HG03039 (cell line): ENCODE measurements at regions not wholly inside any gene's neighbourhood (a gene's known extent, or its start where the extent isn't known, plus 50 kb on each side); places are given as distances from the start of the nearest gene placed in this dataset.
"Not testable (repeated sequence)": the region's sequence is repeated elsewhere in the genome, so short reads cannot be mapped to it uniquely, and the experiment has no call there.

Experiments used
- ATAC-seq: cut with Tn5 transposase; IDR thresholded peaks from one replicate; pipeline ENCODE4 v1.9.1; 2021; ENCODE audit warnings: mild to moderate bottlenecking, moderate library complexity; ENCODE audit not compliant: unreplicated experiment

- ATAC-seq, result no peak
Observed at GRCh38 chr2:210954386-210954907, 398.0 kb downstream of the CPS1 start.

- ATAC-seq, result no peak
Observed at GRCh38 chr2:210955591-210955990, 399.2 kb downstream of the CPS1 start.

- ATAC-seq, result no peak
Observed at GRCh38 chr2:210956101-210956500, 399.7 kb downstream of the CPS1 start.

GRCh38 chr2:210961249-210961648 is 404.9 kb downstream of the CPS1 start:
- ATAC-seq, result no peak

DNA sequence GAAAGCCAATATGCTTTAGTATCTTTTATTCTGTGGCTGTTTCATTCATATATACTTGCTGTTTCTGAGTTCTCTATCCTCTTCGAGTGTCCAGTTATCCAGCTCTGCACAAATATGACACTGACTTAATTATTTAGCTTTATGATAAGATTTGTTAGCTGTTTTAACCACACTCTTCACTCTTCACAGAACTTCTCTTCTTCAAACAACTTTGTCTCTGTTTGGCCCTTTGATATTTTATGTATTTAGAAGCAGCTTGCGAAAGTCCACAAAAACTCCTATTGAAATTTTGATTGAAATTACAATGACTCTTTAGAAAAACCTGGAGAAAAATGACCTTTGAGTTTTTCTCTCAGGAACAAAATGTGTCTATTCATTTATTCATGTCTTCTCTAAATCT is 407.0 kb downstream of the CPS1 start:
- no peak for ATAC-seq

GRCh38 chr2:210964141-210964764 is 407.9 kb downstream of the CPS1 start:
- ATAC-seq, result no peak

GRCh38 chr2:210965472-210965871 is 409.1 kb downstream of the CPS1 start:
- no peak for ATAC-seq

GRCh38 chr2:210966330-210966729 is 409.9 kb downstream of the CPS1 start:
- no peak for ATAC-seq

- ATAC-seq, result no peak
Observed at GRCh38 chr2:210971431-210971830, 415.0 kb downstream of the CPS1 start.

DNA sequence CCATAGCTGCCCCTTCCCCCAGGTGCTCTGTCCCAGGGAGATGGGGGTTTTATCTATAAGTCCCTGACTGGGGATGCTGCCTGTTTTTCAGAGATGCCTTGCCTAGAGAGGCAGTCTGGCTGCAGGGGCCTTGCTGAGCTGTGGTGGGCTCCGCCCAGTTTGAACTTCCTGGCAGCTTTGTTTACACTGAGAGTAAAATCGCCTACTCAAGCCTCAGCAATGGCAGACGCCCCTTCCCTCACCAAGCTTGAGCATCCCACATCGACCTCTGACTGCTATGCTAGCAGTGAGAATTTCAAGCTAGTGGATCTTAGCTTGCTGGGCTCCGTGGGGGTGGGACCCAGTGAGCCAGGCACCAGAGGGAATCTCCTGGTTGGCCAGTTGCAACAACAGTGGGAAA is 430.4 kb downstream of the CPS1 start:
- not testable (repeated sequence) for ATAC-seq

- ATAC-seq, result no peak
Observed at GRCh38 chr2:210991107-210991506, 434.7 kb downstream of the CPS1 start.

GRCh38 chr2:210994104-210994503 is 437.7 kb downstream of the CPS1 start:
- no peak for ATAC-seq

DNA sequence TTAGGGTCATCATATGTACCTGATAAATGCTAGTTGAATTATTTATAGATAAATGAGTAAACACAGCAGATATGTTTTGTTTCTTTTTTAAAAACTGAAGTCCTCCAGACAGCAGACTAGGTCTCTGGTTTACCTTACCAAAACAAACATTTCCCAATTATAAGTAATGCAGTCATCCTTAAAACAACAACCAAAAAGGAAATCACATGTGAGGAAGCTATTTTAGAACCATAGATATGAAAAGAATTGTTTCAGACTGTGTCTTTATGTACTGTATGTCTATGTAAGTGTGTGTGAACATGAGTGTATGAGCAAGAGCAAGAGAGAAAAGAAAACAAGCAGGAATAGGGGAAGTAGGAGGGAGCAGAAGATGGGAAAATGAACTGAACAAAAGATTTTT is 441.0 kb downstream of the CPS1 start:
- ATAC-seq, result no peak

DNA sequence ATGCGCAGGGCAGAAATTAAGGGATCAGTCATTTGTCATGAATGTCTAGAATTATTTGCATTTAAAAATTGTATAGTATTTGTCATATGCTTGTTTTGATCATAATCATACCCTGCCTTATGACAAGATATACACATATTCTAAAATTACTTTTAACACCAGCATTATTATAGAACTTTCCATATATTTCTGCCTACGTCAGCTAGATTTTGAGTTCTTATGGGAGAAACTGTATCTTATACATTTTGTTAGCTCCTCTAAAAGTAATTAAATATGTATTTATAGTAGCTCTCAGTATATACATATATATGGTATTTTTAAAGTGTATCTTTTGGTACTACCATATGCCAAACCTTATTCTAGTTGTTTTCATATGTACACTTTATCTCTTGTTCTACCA is 441.9 kb downstream of the CPS1 start:
- ATAC-seq, result no peak

DNA sequence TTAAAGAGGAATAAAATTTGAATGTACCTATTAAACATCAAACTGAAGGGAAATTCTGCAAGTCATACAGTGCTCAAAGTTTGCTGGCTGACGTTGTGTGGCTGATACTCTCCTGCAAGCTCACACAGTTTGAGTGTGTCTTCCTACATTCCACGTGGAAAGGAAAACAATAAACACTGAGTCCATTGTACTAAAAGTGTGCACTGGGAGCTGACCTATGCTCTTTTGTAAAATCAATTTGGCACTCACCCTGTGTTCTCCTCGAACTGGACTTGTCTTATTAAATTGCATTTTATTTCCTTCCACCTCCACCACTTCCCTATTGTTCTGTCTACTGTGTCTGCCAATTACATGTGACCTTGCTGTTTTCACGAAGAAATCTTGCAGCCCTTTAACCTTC is 458.0 kb downstream of the CPS1 start:
- no peak for ATAC-seq

DNA sequence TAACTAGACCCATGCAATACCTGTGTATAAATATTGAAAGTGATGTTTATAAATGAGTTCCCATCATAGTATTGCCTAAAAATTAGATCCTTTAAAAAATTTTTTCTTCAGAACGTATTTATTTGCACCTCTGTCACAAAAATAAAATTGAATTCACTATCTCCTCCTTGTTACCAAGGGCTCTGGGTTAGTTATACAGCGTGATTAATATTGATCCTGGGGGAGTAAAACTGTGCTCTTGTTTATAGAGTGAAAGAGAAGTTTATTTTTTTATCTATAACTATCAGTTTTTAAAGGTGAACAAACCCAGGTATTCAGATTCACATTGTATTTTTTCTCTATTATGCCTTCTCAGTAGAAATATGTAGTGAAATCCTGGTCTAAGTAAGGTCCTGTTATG is 458.5 kb downstream of the CPS1 start:
- ATAC-seq, result no peak

DNA sequence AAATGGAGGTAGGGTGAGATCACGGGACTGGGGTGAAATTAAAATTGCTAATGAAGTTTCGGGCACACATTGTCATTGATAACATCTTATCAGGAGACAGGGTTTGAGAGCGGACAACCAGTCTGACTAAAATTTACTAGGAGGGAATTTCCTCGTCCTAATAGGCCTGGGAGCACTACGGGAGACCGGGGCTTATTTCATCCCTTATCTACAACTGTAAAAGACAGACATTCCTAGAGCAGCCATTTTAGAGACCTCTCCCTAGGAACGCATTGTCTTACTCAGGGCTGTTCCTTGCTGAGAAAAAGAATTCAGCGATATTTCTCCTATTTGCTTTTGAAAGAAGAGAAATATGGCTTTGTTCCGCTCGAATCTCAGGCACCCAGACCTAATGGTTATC is 468.7 kb downstream of the CPS1 start:
- not testable (repeated sequence) for ATAC-seq

DNA sequence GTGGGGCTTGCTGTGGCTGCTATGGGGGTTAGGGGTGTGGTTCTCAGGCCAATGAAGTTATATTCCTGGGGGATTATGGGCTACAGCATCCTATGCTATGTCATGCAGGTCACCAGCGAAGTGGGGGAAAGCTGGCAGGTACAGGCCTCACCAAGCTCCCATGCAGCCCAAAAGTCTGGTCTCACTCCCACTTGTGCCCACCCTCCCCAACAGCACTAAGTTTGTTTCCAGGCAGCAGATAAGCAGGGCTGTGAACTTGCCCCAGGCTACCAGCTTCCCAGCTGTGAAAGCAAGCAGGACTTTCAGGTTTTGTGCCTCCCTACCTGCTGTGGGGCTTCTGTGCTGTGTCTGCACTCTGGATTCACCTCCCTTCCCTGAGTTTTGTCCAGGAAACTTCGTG is 469.7 kb downstream of the CPS1 start:
- ATAC-seq, result no peak

DNA sequence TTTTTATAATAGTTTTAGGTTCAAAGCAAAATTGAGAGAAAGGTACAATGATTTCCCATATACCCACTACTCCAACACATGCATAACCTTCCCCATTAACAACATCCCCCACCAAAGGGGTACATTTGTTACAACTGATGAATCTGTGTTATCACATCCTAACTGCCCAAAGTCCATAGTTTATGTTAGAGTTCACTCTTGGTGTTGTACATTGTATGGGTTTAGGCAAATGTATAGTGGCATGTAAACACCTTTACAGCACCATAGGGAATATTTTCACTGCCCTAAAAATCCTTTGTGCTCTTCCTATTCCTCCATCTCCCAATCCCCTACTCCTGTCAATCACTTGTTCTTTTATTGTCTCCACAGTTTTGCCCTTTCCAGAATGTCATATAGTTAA is 471.6 kb downstream of the CPS1 start:
- no peak for ATAC-seq

DNA sequence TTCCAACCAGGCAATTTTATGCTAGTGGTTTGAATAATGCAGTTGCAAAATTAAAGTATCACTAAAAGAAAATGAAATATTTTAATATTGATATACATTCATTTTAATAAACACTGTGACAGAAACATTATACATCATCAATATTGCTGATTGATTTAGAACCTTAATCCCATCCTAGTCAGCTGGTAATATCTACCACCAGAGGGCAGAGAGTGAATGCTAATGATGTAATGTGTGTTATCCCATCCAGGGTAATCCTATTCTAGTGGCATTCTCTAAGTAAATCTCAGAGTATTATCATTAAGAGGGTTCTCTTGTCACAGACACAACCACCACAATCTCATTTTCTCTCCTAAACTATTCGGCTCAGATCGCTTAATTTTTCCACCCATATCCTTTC is 477.4 kb downstream of the CPS1 start:
- no peak for ATAC-seq

- no peak for ATAC-seq
Observed at GRCh38 chr2:211035548-211036185, 479.3 kb downstream of the CPS1 start.

DNA sequence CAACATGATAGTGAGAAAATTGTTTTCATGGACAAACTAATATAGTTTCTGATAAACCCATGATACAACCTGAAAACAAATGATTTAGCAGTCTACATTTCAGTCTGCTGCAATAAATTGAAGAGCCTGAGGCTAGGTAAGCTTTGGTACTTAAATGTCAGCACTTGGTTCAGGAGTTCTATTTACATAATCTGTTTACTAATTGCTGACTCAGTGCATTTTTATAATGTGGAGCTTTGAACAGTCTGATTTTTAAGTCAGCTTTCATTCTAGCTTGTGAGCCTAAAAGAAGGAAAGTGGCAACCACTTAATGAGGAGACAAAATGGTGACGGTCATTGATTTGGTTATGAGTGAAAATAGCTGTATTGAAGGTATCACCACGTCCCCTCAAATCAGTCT is 488.6 kb downstream of the CPS1 start:
- ATAC-seq, result no peak
